Body of pancreas (tissue), 4 donors: ENCODE measurements at regions not wholly inside any gene's neighbourhood (a gene's known extent, or its start where the extent isn't known, plus 50 kb on each side); places are given as distances from the start of the nearest gene placed in this dataset.

ENCODE experiments used
- POLR2A ChIP-seq, 3 donors: fragments of 450-650 bp; IDR thresholded peaks; one replicate each; pipeline ENCODE4 v1.6.1; 2016; ENCODE audit warnings: antibody characterized with exemption in 3 of 3, mild to moderate bottlenecking in 2 of 3
- TF ChIP-seq, protein P1 (sequence below), 7 experiments: fragments of 450-650 bp in 4 of 7; fragments of 200-600 bp in 3 of 7; sonication (generic) in 3 of 7; IDR thresholded peaks; one replicate each; pipeline ENCODE4 v1.5.1; 2016 to 2019; ENCODE audit warnings: antibody characterized with exemption in 7 of 7

DNA sequence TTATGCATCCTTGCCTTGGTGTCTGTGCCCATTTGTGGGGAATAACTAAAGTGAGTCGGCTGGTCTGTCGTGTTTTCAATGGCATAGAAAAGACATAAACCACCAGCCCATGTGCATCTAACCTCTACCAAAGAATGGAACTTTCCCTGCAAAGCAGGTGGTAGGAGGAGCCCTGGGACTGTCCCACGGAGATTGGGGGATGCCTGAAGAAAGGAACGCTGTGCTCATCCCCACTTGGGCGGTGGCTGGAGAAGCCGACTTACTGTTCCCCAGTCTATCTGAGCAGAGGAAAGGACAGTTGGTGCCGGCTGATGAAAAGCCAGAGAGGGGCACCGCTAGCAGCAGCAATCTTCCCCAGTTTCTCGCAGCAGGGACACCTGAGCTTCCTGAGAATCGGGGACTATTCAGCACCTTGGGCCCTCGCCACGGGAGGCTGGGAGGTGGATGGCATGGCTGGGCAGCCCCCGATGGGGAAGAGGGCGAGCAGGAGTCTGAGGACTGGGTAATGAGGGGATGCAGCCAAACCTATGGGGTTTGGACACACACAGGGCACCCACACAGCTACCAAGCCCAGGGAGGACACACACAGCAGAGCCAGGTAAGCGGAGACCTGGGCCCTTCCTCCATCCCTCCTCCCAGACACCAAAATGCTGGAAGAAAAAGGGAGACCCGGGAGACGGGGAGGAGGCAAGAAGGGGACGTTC is 53.7 kb upstream of the AGAP1 start:
- no peak for TF ChIP-seq POLR2A (IDR thresholded peaks at IDR 0.05)
- TF ChIP-seq, protein P1, sequence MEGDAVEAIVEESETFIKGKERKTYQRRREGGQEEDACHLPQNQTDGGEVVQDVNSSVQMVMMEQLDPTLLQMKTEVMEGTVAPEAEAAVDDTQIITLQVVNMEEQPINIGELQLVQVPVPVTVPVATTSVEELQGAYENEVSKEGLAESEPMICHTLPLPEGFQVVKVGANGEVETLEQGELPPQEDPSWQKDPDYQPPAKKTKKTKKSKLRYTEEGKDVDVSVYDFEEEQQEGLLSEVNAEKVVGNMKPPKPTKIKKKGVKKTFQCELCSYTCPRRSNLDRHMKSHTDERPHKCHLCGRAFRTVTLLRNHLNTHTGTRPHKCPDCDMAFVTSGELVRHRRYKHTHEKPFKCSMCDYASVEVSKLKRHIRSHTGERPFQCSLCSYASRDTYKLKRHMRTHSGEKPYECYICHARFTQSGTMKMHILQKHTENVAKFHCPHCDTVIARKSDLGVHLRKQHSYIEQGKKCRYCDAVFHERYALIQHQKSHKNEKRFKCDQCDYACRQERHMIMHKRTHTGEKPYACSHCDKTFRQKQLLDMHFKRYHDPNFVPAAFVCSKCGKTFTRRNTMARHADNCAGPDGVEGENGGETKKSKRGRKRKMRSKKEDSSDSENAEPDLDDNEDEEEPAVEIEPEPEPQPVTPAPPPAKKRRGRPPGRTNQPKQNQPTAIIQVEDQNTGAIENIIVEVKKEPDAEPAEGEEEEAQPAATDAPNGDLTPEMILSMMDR (IDR thresholded peaks at IDR 0.05): no peak
